IPS-18c (cell line): ENCODE measurements at regions not wholly inside any gene's neighbourhood (a gene's known extent, or its start where the extent isn't known, plus 50 kb on each side); places are given as distances from the start of the nearest gene placed in this dataset.

Source experiments
- H3K4me3 ChIP-seq: 2 replicates; pipeline ENCODE4 v1.7.0; 2013; ENCODE audit warnings: low read depth, mild to moderate bottlenecking, low read length, moderate library complexity; ENCODE audit not compliant: insufficient read depth
- H3K9me3 ChIP-seq: one replicate; pipeline ENCODE4 v1.6.1; 2013; ENCODE audit warnings: mild to moderate bottlenecking, low read length, moderate library complexity; ENCODE audit not compliant: control insufficient read depth, insufficient read depth

DNA sequence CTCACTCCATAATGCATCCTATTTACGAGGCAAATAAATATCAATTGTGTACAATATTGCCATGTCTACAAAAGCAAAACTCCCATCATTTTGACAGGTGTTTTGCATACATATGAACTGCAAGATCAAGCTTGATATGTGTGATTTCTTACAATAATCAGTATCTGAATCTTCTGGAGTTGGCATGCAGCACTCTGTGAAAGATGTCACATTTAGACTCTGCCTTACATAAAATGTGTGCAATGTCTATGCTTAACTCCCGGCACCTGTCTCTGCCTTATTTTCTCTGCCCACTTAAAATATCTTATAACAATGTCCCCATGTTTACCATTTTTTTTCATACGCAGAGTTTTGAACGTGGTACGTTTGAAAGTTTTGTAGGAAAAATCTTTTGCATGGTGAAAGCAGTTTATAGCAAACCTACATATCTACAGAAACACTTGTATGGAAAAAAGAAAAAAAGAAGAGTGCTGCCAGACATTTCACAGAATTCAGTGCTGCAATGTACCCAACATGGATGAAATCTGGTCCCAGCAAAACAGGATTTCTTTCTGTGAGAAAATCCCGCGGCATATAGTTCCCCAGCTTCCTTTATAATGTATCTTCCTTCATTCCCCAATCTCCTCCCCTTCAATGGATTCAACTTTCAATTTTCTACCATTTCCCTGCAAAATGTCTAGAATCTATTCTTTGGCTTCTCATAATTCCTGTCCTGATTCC lies 114.1 kb upstream of the NRP1 start:
- Histone ChIP-seq H3K4me3 (no peak overlapping the region), H3K9me3 (peaks cover 2% of the 10 kb centered on the region)

DNA sequence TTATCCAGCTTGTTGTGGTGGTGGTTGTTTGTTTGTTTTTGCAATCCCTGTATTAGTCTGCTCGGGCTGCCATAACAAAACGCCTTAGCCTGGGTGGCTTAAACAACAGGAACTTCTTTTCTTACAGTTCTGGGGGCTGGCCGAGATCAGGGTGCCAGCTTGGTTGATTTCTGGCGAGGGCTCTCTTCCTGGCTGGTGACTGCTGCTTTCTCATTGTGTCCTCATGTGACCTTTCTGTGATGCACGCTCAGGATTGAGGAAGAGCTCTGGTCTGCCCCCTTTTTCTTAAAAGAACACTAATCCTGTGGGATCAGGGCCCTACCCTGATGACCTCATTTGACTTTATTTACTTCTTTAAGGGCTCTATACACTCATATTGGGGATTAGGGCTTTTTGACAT lies 107.1 kb upstream of the NRP1 start:
- H3K4me3 ChIP-seq: no peak overlapping the region
- no peaks in the 10 kb centered on the region for H3K9me3 ChIP-seq

DNA sequence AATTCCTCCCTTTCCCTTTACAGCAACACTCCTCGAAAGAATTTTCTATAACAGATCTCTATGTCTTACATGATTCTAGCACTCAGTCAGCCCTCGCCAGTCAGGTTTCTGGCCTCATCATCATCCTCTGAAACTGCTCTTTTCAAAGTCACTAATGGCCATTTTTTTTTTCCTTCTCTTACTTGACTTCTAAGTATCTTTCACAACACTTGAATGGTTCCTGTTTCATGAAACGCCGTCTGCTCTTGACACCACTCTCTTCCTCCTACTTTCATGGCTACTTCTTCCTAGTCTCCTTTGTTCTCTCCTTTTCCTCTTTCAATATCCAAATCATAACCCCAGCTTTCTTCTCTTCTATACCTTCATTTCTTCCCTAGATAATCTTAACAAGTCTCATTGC lies 100.5 kb upstream of the NRP1 start:
- no peaks in the 10 kb centered on the region for H3K9me3 ChIP-seq
- H3K4me3 ChIP-seq: no peak overlapping the region

DNA sequence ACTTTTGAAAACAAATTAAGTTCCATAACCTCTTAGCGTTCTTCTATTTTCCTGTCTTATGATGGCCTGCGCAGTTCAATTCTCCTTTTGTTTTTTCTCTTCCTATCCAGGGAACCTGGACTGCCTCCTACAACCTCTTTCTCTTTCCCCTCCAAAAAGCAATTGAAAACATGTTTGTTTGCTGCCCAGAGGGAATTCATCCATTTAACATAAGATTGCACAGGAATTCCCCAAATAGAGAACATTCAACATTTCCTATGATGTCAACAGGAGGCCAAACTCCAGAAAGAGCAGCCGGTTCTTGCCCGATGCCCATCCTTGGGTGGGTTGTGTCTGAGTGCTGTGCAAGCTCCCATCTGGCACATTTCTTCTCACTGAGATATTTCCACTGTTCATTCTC lies 94.2 kb upstream of the NRP1 start:
- Histone ChIP-seq H3K9me3 (no peaks in the 10 kb centered on the region), H3K4me3 (no peak overlapping the region)

DNA sequence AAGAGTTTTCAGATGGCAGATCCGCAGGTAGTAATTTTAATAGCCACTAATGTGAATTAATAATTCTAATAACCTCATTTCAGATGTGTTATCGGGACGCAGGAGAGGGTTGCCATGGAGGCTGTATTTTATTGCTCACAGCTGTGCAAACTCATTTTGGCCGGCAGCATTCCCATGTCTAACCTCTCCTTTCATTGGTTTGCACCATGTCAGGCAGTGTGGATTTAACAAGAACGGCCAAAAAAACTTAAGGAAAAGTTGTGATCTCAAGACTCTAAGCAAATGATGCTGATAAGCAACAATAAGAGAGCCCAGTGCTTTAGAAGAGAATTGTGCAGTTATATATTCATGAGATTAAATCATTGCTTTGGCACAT lies 88.7 kb upstream of the NRP1 start:
- Histone ChIP-seq H3K9me3 (no peaks in the 10 kb centered on the region), H3K4me3 (no peak overlapping the region)

DNA sequence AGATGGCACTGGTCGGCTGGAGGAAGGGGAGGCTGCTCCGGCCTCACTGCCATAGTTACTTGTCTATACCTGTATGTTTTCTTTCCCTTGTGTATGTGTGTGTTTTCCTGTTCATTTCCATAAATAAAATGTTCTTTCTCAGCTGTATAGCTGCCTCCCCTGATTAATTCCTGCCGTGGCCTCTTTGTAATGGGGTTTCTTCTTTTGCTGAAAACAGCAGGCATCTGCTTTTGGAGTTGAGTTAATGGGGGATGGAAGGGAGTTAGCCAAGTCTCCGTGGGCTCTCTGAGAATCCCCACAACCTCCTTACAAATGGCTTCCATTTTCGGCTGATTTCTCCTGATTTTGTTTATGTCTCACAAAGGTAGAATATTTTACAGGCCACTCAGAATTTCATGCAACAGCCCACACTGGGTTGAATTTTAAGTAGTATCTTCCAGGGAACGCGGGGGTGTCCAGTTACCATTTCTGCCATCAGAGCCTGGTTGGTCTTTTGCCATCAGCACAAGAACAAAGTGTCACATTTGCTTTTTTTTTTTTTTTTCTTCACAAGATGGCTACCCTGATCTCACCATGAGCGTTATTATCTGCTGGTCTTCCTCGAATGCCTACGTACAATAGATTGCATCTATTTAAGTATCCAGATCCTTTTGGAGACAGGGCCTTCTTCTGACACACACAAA lies 88.1 kb upstream of the NRP1 start:
- H3K9me3 ChIP-seq: no peaks in the 10 kb centered on the region
- no peak overlapping the region for H3K4me3 ChIP-seq

DNA sequence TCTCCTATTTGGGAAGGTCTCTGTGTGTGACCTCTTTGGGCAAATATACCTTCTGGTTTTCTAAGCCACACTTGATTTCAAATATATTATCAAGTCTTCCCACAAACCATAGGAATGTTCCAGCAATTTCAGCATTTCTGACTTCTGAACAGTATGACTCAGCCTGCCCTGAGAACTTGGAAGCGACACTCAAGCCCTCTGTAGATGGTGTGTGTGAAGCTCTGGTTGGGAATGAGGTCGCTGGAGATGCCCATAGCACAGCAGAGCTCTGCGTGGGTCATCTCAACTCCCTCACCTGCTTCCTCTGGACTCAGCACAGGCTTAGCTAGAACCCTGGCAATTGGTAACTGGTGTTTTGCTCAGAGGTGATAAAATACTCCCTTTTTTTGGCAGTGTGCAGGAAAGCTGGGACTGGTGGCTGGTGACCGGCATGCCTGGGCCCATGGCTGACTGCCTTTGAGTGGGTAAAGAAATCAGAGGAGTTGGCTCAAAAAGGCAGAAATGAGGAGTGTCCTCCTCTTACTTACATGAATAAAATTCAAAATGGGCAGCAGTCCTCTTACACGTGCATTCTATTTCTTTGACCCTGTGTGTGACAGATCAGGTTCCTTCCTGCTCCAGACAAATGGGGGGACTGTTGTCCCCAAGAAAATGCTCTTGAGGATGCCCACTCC lies 87.5 kb upstream of the NRP1 start:
- H3K4me3 ChIP-seq: no peak overlapping the region
- no peaks in the 10 kb centered on the region for H3K9me3 ChIP-seq

DNA sequence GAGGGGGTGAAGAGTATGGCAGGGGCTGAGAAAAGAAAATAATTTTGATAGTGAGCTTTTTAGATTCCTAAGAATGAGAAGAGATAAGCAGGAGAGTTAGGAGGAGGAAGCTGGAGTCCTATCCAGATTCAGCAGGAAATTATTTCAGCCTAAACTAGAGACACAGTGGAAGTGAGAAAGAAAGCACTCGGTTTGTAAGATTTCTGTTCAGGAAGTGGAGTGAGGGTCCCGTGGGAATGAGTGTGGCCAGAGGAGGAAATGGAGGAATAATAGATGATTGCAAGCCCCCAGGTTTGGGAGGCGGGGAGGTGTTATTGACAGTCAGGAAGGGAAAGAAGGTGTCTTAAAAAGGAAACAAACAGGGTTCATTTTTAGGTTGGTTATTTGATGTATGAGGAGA lies 84.8 kb upstream of the NRP1 start:
- Histone ChIP-seq H3K9me3 (no peaks in the 10 kb centered on the region), H3K4me3 (no peak overlapping the region)

DNA sequence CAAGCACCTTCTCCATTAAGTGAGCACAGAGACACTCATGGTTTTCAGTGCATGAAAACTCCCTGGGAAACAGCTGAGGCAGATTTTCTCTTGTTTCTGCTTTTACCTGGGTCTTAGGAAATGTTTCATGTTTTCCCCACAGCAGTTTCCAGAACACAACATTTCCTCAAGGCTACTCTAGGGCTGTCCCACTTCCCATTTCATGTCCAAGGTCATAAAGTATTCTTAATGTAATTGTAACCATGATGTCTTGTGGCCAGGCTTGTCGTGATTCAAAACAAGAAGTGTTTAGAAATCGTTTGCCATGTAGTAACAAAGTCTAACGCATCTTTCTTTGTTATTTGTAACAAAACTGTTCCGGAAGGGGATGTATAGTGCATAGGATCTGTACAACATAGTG lies 83.8 kb upstream of the NRP1 start:
- no peaks in the 10 kb centered on the region for H3K9me3 ChIP-seq

DNA sequence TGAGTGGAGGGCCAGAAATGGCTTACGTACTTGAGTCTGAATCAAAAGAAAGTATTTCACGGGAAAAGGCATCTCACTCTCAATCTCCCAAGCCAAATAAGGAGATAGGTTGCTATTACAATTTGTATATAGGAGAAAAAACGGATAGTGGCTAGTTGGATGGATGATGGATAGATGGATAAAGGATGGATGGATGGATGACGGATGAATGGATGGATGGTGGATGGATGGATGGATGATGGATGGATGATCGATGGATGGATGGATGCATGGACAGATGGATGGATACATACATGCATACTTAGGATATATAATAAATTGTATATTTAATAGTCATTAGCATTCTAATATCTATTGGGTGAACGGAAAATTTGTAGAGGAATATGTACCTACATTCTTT lies 82.2 kb upstream of the NRP1 start:
- Histone ChIP-seq H3K4me3 (no peak overlapping the region), H3K9me3 (no peaks in the 10 kb centered on the region)

More for the DNA sequence above, 83.8 kb upstream of the NRP1 start:
- no peak overlapping the region for H3K4me3 ChIP-seq

DNA sequence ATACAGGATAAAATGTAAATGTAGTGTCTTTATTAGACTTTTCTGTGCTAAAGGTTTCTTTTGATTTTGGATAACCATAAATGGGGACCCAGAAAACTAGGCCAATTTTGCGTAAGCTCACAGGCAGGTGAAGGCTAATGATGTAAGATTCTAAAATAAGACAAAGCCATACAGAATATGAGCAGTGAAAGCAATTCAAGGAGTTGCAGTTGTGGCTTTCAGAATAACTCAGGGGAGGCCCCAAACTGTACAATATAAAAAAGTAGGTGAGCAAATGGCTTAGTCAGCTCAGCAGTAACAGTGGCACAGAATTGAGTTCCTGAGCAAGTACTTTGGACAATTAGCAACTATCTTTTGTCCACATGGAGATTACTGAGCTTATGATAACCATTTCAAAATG lies 81.7 kb upstream of the NRP1 start:
- Histone ChIP-seq H3K4me3 (no peak overlapping the region), H3K9me3 (no peaks in the 10 kb centered on the region)

DNA sequence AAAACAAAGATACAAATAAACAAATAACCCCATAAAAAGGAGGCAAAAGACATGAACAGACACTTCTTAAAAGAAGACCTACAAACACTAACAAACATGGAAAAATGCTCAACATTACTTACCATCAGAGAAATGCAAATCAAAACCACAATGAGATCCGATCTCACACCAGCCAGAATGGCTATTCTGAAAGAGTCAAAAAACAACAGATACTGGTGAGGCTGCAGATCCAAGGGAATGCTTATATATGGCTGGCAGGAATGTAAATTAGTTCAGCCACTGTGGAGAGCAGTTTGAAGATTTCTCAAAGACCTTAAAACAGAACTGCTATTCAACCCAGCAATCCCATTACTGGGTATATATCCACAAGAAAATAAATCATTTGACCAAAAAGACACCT lies 80.4 kb upstream of the NRP1 start:
- H3K9me3 ChIP-seq: no peaks in the 10 kb centered on the region

DNA sequence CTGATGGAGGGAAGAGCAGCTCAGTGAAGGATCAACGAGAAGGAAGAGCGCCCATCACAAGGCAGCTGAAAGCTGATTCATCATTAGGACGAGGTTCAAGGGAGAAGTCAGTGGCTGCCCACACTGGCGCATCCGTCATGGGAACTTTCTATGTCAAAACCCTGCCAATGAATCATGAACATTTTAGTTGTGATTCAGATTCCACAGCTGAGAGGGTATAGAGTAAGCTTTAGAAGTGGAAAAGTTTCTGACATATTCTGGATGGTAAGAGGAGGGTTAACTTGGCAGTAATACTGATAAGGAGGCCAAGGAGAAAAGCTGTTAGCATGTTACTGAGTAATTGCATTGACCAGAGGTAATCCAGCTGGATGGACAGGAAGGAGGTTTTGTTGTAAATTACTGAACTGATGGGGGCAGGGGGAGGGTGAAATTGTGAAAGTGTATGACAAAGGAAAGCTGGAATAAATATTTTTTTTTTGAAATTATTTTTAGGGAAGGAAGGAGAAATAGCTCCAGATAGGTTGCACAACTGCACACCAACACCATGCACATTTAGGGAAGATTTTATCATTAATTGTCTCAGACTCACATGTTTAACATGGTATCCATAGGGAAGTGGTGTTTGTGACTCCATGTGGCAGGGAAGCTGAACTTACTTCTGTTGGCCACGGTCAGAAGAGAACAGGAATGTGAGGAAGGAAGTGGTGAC lies 78.3 kb upstream of the NRP1 start:
- H3K4me3 ChIP-seq: no peak overlapping the region

More for the DNA sequence above, 80.4 kb upstream of the NRP1 start:
- no peak overlapping the region for H3K4me3 ChIP-seq

DNA sequence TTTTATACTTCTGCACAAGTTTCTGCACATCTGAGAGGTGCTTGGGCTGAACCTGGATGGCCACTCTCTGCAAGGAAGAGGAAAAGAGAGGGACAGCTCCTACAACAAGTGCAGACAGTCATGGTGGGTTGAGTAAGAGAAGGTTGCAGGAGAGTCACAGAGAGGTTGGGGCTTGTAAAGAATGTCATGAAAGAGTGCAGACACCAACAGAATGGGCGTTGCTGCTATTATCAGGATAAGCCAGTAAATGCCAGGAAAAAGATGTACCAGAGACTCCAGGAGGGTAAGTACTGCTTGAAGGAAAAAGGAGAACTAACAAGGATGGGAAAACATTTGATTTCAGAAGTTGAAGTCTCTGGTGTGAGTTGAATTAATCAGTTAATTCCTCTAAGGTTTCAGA lies 77.8 kb upstream of the NRP1 start:
- Histone ChIP-seq H3K9me3 (no peaks in the 10 kb centered on the region), H3K4me3 (no peak overlapping the region)

More for the DNA sequence above, 78.3 kb upstream of the NRP1 start:
- no peaks in the 10 kb centered on the region for H3K9me3 ChIP-seq

DNA sequence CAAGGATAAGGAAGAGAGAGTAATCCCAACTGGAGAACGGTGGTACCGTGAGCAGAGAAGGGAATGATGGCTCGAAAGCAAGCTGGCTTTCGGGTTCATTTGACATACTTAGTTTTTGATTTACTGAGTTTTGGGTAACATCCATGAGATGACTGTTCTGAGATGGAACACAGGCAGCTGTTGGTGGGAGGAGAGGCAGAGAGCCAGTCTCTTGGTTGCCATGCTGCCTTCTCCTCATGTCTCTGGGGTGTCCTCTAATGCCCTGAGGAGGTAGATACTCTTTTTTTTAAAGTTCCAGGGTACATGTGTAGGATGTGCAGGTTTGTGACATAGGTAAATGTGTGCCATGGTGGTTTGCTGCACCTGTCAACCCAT lies 76.4 kb upstream of the NRP1 start:
- H3K4me3 ChIP-seq: no peak overlapping the region
- no peaks in the 10 kb centered on the region for H3K9me3 ChIP-seq

DNA sequence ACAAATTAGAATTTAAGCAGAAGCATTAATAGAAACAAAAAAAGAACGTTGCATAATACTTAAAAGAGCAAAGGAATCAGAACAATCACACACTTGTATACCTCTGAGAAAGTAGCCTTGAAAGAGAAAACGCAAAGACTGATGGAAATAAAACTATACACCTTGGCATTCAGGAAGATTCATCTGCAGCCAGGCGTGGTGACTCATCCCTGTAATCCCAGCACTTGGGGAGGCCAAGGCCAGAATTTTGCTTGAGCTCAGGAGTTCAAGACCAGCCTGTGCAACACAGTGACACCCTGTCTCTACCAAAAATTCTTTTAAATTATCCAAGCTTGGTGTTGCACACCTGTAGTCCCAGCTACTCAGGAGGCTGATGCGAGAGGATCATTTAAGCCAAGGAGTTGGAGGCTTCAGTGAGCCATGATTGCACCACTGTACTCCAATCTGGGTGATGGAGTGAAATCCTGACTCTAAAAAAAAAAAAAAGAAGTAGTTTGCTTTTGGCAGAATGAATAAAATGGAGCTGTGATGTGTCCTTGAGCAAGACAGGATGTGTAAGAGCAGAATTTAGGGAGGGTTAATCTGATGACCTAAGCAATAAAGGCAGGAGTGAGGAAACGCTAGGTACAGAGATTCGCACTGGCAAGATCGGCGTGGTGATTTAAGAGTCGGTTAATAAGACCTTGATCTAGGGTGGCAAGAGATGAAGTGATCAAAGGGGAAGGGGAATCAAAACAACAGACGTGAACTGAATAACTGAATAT lies 75.8 kb upstream of the NRP1 start:
- Histone ChIP-seq H3K9me3 (no peaks in the 10 kb centered on the region), H3K4me3 (no peak overlapping the region)

DNA sequence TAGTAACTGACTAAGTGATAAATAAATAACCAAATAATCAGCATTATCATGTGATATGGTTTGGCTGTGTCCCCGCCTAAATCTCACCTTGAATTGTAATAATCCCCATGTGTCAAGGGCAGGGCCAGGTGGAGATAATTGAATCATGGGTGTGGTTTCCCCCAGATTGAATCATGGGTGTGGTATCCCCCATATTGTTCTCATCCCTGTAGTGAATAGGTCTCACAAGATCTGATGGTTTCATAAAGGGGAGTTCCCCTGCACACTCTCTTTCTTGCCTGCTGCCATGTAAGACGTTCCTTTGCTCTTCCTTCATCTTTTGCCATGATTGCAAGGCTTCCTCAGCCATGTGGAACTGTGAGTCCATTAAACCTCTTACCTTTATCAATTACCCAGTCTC lies 72.1 kb upstream of the NRP1 start:
- Histone ChIP-seq H3K4me3 (no peak overlapping the region), H3K9me3 (no peaks in the 10 kb centered on the region)
